ENCODE measurements at regions not wholly inside any gene's neighbourhood (a gene's known extent, or its start where the extent isn't known, plus 50 kb on each side); places are given as distances from the start of the nearest gene placed in this dataset.

DNA sequence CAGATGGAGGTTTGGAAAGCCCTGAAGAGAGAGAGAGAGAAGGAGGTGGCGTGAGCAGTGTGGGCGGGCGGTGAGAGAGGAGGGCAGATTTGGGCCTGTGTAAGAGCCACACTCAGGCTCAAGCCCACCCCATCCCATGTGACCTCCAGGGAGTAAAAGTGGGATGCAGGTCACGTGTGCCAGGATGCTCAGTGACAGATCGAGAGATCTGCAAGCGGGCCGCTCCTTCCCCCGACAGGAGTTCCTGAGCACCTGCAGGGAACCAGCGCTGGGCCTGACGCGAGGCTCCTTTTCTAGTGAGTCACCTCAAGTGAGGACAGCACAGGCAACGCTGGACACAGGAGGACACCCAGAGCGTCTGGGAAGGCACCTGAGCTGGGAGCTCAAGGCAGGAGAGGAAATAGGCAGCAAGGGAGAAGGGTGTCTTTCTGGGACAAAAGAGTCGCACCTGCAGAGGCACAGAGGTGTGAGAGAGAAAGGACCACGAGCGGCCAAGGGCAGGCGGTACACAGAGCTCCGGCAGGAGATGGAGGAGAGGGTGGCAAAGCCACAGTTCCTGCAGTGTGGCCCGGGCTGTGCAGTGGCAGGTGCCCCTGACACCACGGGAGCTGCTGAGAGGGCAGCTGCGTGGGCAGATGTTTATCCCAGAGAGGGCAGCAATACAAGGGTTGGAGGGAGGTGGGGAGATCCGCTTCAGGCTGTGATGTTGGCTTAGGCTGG is 1294.8 kb downstream of the TBC1D22A start:
- BruUV-seq (replicated peaks) = no TSS peak
- ATAC-seq (no peak), DNase-seq (ENCODE audit: low spot score) (no peak), FAIRE-seq (no peak)
- H3K27ac ChIP-seq (ENCODE audit: extremely low read length, insufficient read depth, low read length) = no peak overlapping the region
- peaks cover 0 to 12% of the 10 kb centered on the region in 2 experiments; a peak in 1 of 5 replicates for H3K27me3 ChIP-seq (ENCODE audit: control insufficient read depth in 1 of 2, insufficient read depth in 2 of 2, low read length in 2 of 2)
- no peak overlapping the region for H3K4me2 ChIP-seq (ENCODE audit: low read depth, low read length)
- no peak overlapping the region for H2AFZ ChIP-seq (ENCODE audit: low read length)
- H3K79me2 ChIP-seq (ENCODE audit: insufficient read depth, low read length) = no peaks in the 10 kb centered on the region
- ChIA-PET POLR2A (no interaction called here), CTCF (ENCODE audit: low intra/inter-chr PET ratio, low total read pairs) (no interaction called here)
- 12% methylated on average over 21 of the region's 22 CpGs for WGBS (ENCODE audit: low lambda C conversion rate)
- no peaks in the 10 kb centered on the region for H3K36me3 ChIP-seq (replicated peaks in 1 of 2; ENCODE audit: control insufficient read depth in 1 of 2, insufficient read depth in 2 of 2, low read length in 2 of 2)
- no peak overlapping the region for H3K4me3 ChIP-seq (replicated peaks in 1 of 3; ENCODE audit: insufficient read depth in 1 of 3, low read depth in 2 of 3, low read length in 3 of 3)
- H3K4me1 ChIP-seq (ENCODE audit: insufficient read depth, low read length) = no peaks in the 10 kb centered on the region
- no peaks in the 10 kb centered on the region for H4K20me1 ChIP-seq (ENCODE audit: insufficient read depth, low read length)
- no peak for TF ChIP-seq RORA (CRISPR knock-in tag; IDR thresholded peaks at IDR 0.05)
- no peak for TF ChIP-seq AKAP8 (CRISPR knock-in tag; IDR thresholded peaks at IDR 0.05)
- TF ChIP-seq HIVEP1 (CRISPR knock-in tag; IDR thresholded peaks at IDR 0.05) = no peak
- TF ChIP-seq NRL (CRISPR knock-in tag; IDR thresholded peaks at IDR 0.05; ENCODE audit: borderline replicate concordance) = no peak
- TF ChIP-seq ZNF180 (CRISPR knock-in tag; IDR thresholded peaks at IDR 0.05; ENCODE audit: borderline replicate concordance, low read depth) = no peak
- no peak for TF ChIP-seq ZNF557 (CRISPR knock-in tag; IDR thresholded peaks at IDR 0.05)
- no peak for TF ChIP-seq ZNF101 (CRISPR knock-in tag; IDR thresholded peaks at IDR 0.05; ENCODE audit: borderline replicate concordance, low read depth)
- no peak for TF ChIP-seq MED8 (CRISPR knock-in tag; IDR thresholded peaks at IDR 0.05; ENCODE audit: insufficient replicate concordance)
- TF ChIP-seq ZFP36L2 (CRISPR knock-in tag; IDR thresholded peaks at IDR 0.05) = no peak
- TF ChIP-seq, protein P1, sequence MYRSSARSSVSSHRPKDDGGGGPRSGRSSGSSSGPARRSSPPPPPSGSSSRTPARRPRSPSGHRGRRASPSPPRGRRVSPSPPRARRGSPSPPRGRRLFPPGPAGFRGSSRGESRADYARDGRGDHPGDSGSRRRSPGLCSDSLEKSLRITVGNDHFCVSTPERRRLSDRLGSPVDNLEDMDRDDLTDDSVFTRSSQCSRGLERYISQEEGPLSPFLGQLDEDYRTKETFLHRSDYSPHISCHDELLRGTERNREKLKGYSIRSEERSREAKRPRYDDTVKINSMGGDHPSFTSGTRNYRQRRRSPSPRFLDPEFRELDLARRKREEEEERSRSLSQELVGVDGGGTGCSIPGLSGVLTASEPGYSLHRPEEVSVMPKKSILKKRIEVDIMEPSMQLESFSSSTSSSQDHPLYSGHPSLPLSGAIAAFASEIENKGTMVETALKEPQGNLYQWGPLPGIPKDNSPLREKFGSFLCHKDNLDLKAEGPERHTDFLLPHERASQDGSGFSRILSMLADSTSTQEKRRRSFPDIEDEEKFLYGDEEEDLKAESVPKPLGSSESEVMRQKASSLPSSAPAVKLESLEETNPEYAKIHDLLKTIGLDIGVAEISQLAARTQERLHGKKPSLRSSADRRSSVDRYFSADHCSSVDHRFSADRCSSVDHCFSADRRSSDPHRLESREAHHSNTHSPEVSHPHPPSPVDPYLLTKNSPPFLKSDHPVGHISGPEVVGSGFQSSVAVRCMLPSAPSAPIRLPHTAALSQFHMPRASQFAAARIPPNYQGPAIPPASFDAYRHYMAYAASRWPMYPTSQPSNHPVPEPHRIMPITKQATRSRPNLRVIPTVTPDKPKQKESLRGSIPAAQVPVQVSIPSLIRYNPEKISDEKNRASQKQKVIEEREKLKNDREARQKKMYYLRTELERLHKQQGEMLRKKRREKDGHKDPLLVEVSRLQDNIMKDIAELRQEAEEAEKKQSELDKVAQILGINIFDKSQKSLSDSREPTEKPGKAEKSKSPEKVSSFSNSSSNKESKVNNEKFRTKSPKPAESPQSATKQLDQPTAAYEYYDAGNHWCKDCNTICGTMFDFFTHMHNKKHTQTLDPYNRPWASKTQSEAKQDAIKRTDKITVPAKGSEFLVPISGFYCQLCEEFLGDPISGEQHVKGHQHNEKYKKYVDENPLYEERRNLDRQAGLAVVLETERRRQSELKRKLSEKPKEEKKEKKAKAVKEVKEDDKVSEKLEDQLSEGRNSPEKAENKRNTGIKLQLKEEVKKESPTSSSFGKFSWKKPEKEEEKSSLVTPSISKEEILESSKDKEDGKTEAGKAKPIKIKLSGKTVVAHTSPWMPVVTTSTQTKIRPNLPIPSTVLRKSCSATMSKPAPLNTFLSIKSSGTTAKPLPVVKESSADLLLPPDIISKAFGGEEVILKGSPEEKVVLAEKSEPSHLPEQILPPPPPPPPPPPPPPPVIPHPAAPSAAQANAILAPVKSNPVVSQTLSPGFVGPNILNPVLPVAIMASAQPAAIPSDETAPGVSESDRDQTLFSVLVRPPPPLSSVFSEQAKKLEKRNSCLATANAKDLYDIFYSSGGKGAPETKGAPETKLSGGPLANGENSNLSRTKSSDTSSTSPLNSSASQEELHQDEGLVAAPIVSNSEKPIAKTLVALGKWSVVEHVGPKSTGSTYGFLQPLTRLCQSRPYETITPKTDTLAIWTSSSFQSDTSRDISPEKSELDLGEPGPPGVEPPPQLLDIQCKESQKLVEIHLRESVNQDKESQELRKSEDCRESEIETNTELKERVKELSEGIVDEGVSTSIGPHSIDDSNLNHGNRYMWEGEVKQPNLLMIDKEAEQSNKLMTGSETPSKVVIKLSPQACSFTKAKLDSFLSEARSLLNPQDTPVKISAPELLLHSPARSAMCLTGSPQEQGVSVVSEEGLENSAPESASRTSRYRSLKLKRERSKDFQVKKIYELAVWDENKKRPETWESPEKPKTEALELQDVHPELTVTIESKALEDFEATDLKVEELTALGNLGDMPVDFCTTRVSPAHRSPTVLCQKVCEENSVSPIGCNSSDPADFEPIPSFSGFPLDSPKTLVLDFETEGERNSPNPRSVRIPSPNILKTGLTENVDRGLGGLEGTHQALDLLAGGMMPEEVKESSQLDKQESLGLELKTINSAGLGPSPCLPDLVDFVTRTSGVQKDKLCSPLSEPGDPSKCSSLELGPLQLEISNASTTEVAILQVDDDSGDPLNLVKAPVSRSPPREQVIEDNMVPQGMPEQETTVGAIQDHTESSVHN (CRISPR knock-in tag; IDR thresholded peaks at IDR 0.05) = no peak
- no peak for TF ChIP-seq SRSF1 (optimal IDR thresholded peaks at IDR 0.05; ENCODE audit: low read depth, low read length)
- TF ChIP-seq PATZ1 (CRISPR knock-in tag; IDR thresholded peaks at IDR 0.05) = no peak
- TF ChIP-seq SOX13 (IDR thresholded peaks at IDR 0.05) = no peak
- TF ChIP-seq SOX13 (CRISPR knock-in tag; conservative IDR thresholded peaks at IDR 0.05 in 1 of 2, IDR thresholded peaks at IDR 0.05 in 1 of 2) = no peak
- TF ChIP-seq MTF1 (CRISPR knock-in tag; IDR thresholded peaks at IDR 0.05) = no peak
- no peak for TF ChIP-seq ZNF777 (CRISPR knock-in tag; IDR thresholded peaks at IDR 0.05)
- H3K9ac ChIP-seq (ENCODE audit: insufficient read depth, low read depth, low read length) = no peak overlapping the region
- no peaks in the 10 kb centered on the region for H3K9me3 ChIP-seq (ENCODE audit: low read length)
- in situ Hi-C loops (cut with HindIII; ENCODE audit: extremely low pct_ligation_motif_present, low pct_unique_long_range_greater_than_20kb) (no loop called here), intact Hi-C loops (cut with micrococcal nuclease; ENCODE audit: unreplicated experiment) (no loop called here)

Measured in HepG2 (cell line).